K562 (cell line): ENCODE measurements at regions not wholly inside any gene's neighbourhood (a gene's known extent, or its start where the extent isn't known, plus 50 kb on each side); places are given as distances from the start of the nearest gene placed in this dataset.
A peak's percentile ranks its signal among the peaks of the same experiment; 100 is the strongest.

Experiments
- ATAC-seq: fragments of 200-7000 bp; cut with Tn5 transposase; 3 replicates; pipeline ENCODE4 v1.9.1; 2020; ENCODE audit warnings: moderate library complexity
- BruUV-seq: library from RNA; stranded (reverse); fragments of 400-500 nt; replicated peaks from 2 replicates; lab custom pipeline; 2021; lab: Mats Ljungman, UMichigan
- CTCF ChIA-PET: fragments of 300-600 bp; formaldehyde crosslinking; extraction: SDS; loops from one replicate; lab custom pipeline; 2021; ENCODE audit warnings: low intra/inter-chr PET ratio; lab: Yijun Ruan, JAX
- POLR2A ChIA-PET: fragments of 300-600, 350-650 bp; sonication (Branson Sonifier 250); formaldehyde crosslinking; extraction: SDS; loops from one replicate; lab custom pipeline; 2021; ENCODE audit warnings: antibody characterized with exemption, inconsistent platforms; lab: Yijun Ruan, JAX
- DNase-seq, 4 experiments: peaks; one replicate each; pipeline versions ENCODE4 v3.0.0 to v3.0.0-alpha.2; 2011 to 2018; ENCODE audit warnings: low spot score in 3 of 4, mixed read lengths in 3 of 4; ENCODE audit errors: extremely low read depth in 1 of 4
- FAIRE-seq: peaks from 2 replicates; lab custom pipeline; 2011; peaks lifted over from hg19 to GRCh38; lab: Jason Lieb, UNC
- H2AFZ ChIP-seq: 2 replicates; pipeline ENCODE4 v1.6.0; 2011; ENCODE audit warnings: low read depth, low read length, control low read depth, inconsistent platforms
- H3K27ac ChIP-seq: fragments of 200-600 bp; 3 replicates; pipeline ENCODE4 v1.8.0; 2011; ENCODE audit warnings: low read depth, mild to moderate bottlenecking, control low read depth, inconsistent platforms, low read length, moderate library complexity, mixed read lengths; ENCODE audit errors: extremely low read depth
- H3K27me3 ChIP-seq, 2 experiments: fragments of 300-600 bp in 1 of 2; 2 replicates in 1 of 2; 3 replicates in 1 of 2; pipeline versions ENCODE4 v1.6.0 to v1.8.0; 2011; ENCODE audit warnings: inconsistent platforms in 2 of 2, low read length in 2 of 2, mild to moderate bottlenecking in 1 of 2, mixed read lengths in 1 of 2, moderate library complexity in 1 of 2; ENCODE audit not compliant: control insufficient read depth in 2 of 2, insufficient read depth in 2 of 2
- H3K36me3 ChIP-seq: fragments of 300-600 bp; 3 replicates; pipeline ENCODE4 v1.8.0; 2011; ENCODE audit warnings: mild to moderate bottlenecking, low read length, inconsistent platforms; ENCODE audit not compliant: control insufficient read depth, insufficient read depth
- H3K4me1 ChIP-seq, 2 experiments: fragments of 200-600 bp in 1 of 2; replicated peaks in 1 of 2; 2 replicates in 1 of 2; 3 replicates in 1 of 2; pipeline versions ENCODE4 v1.5.1 to v1.8.0; 2011; ENCODE audit warnings: inconsistent platforms in 2 of 2, low read length in 2 of 2, mild to moderate bottlenecking in 1 of 2, mixed read lengths in 1 of 2, moderate library complexity in 1 of 2; ENCODE audit not compliant: control insufficient read depth in 2 of 2, insufficient read depth in 2 of 2
- H3K4me2 ChIP-seq: 2 replicates; pipeline ENCODE4 v1.6.1; 2011; ENCODE audit warnings: low read length, control low read depth, inconsistent platforms, mixed read lengths; ENCODE audit not compliant: insufficient read depth
- H3K4me3 ChIP-seq: fragments of 200-600 bp; sonication (generic), shearing (Covaris generic); 2 replicates; pipeline ENCODE4 v1.5.1; 2016; ENCODE audit warnings: control low read depth, inconsistent platforms
- H3K79me2 ChIP-seq: fragments of 200-600 bp; 3 replicates; pipeline ENCODE4 v1.8.0; 2011; ENCODE audit warnings: low read length, inconsistent platforms; ENCODE audit not compliant: control insufficient read depth, insufficient read depth
- H3K9ac ChIP-seq, 2 experiments: 2 replicates each; pipeline versions ENCODE4 v1.6.0 to v1.6.1; 2011; ENCODE audit warnings: low read depth in 2 of 2, low read length in 2 of 2, control low read depth in 1 of 2, inconsistent platforms in 1 of 2, mild to moderate bottlenecking in 1 of 2, mixed read lengths in 1 of 2; ENCODE audit not compliant: insufficient read depth in 1 of 2
- H3K9me1 ChIP-seq: one replicate; pipeline ENCODE4 v1.6.0; 2011; ENCODE audit warnings: inconsistent platforms, mild to moderate bottlenecking, low read length, moderate library complexity; ENCODE audit not compliant: control insufficient read depth, insufficient read depth
- H3K9me3 ChIP-seq: replicated peaks from 2 replicates; pipeline ENCODE4 v1.5.1; 2011; ENCODE audit warnings: low read depth, low read length, inconsistent platforms; ENCODE audit not compliant: control insufficient read depth, insufficient read depth
- H4K20me1 ChIP-seq: replicated peaks from 2 replicates; pipeline ENCODE4 v1.6.1; 2011; ENCODE audit warnings: low read length, inconsistent platforms, mixed read lengths; ENCODE audit not compliant: control insufficient read depth, insufficient read depth
- CBX3 ChIP-seq, 2 experiments: IDR thresholded peaks; 1 replicate in 1 of 2; 2 replicates in 1 of 2; pipeline ENCODE4 v1.6.1; 2012; ENCODE audit warnings: inconsistent platforms in 2 of 2, low read length in 2 of 2, borderline replicate concordance in 1 of 2, control low read depth in 1 of 2
- ESRRA ChIP-seq: fragments of 450-650 bp; IDR thresholded peaks from 2 replicates; pipeline ENCODE4 v1.6.1; 2014; ENCODE audit warnings: low read depth, mild to moderate bottlenecking, moderate library complexity, borderline replicate concordance
- ETV5 ChIP-seq: sonication (generic); formaldehyde crosslinking; IDR thresholded peaks from 2 replicates; pipeline ENCODE4 v1.4.0; 2020; ENCODE audit warnings: low read depth, mild to moderate bottlenecking, missing genetic modification reagents
- HDAC1 ChIP-seq, 2 experiments: fragments of 450-650 bp; IDR thresholded peaks; 2 replicates each; pipeline ENCODE4 v1.6.1; 2016 to 2017; ENCODE audit warnings: inconsistent platforms in 1 of 2, mild to moderate bottlenecking in 1 of 2, moderate library complexity in 1 of 2
- KLF13 ChIP-seq: fragments of 450-650 bp; IDR thresholded peaks from 2 replicates; pipeline ENCODE4 v1.6.1; 2016; ENCODE audit warnings: missing genetic modification characterization, low read depth, mild to moderate bottlenecking, missing compliant biosample characterization, moderate library complexity, borderline replicate concordance
- NFE2 ChIP-seq: IDR thresholded peaks from 2 replicates; pipeline ENCODE4 v1.6.1; 2014; ENCODE audit warnings: antibody characterized with exemption, low read depth
- NFYB ChIP-seq: IDR thresholded peaks from 2 replicates; pipeline ENCODE4 v1.6.1; 2011; ENCODE audit warnings: mild to moderate bottlenecking, moderate library complexity; ENCODE audit not compliant: insufficient read length; ENCODE audit errors: extremely low read depth
- POLR2AphosphoS5 ChIP-seq: IDR thresholded peaks from 2 replicates; pipeline ENCODE4 v1.6.1; 2011; ENCODE audit warnings: mild to moderate bottlenecking, low read depth, low read length, moderate library complexity; ENCODE audit not compliant: control insufficient read depth, insufficient read depth
- STAT6 ChIP-seq: sonication (generic); formaldehyde crosslinking; IDR thresholded peaks from 2 replicates; pipeline ENCODE4 v1.8.1; 2023; ENCODE audit warnings: mild to moderate bottlenecking, missing genetic modification reagents
- TCF3 ChIP-seq: sonication (generic); formaldehyde crosslinking; IDR thresholded peaks from 2 replicates; pipeline ENCODE4 v1.4.0; 2020; ENCODE audit warnings: mild to moderate bottlenecking, missing genetic modification reagents
- TOE1 ChIP-seq, 2 experiments: fragments of 450-650 bp in 1 of 2; sonication (generic) in 1 of 2; formaldehyde crosslinking in 1 of 2; IDR thresholded peaks; 2 replicates each; pipeline versions ENCODE4 v1.7.1 to v1.8.0; 2016 to 2022; ENCODE audit warnings: borderline replicate concordance in 2 of 2, mild to moderate bottlenecking in 2 of 2, antibody characterized with exemption in 1 of 2, inconsistent platforms in 1 of 2, low read depth in 1 of 2, missing genetic modification reagents in 1 of 2, moderate library complexity in 1 of 2
- ZBTB2 ChIP-seq: fragments of 450-650 bp; IDR thresholded peaks from 2 replicates; pipeline ENCODE4 v1.6.1; 2016; ENCODE audit warnings: antibody characterized with exemption
- ZNF239 ChIP-seq: fragments of 250-450 bp; sonication (Bioruptor Pico); IDR thresholded peaks from 2 replicates; pipeline ENCODE4 v1.4.0; 2020; ENCODE audit warnings: mild to moderate bottlenecking
- ZNF24 ChIP-seq: fragments of 450-650 bp; IDR thresholded peaks from 2 replicates; pipeline ENCODE4 v1.6.1; 2016
- ZNF311 ChIP-seq: fragments of 250-450 bp; sonication (Bioruptor Pico); IDR thresholded peaks from 2 replicates; pipeline ENCODE4 v1.4.0; 2020; ENCODE audit warnings: mild to moderate bottlenecking, moderate library complexity
- ZNF589 ChIP-seq: fragments of 200-800 bp; sonication (Bioruptor generic); IDR thresholded peaks from 2 replicates; pipeline ENCODE4 v1.6.1; 2016; ENCODE audit warnings: low read depth, missing genetic modification characterization, missing compliant biosample characterization
- ZZZ3 ChIP-seq: fragments of 450-650 bp; IDR thresholded peaks from 2 replicates; pipeline ENCODE4 v1.6.1; 2016; ENCODE audit warnings: antibody characterized with exemption, mild to moderate bottlenecking, moderate library complexity
- whole genome bisulfite sequencing: fragments of 100-300 bp; shearing (Covaris generic); methylation state at CpG from one replicate; pipeline ENCODE4 v1.1.6; 2016; ENCODE audit warnings: low coverage, mixed read lengths; ENCODE audit not compliant: insufficient coverage; ENCODE audit errors: missing lambda C conversion rate; 5-methylcytosine and 5-hydroxymethylcytosine counted together
- in situ Hi-C: fragments of 300-500 bp; cut with MboI; formaldehyde crosslinking; loops from 4 replicates; pipeline ENCODE4 v1.15.0; 2018; ENCODE audit warnings: inconsistent platforms, mixed read lengths
- intact Hi-C: fragments of 100-400 bp; cut with micrococcal nuclease; formaldehyde crosslinking; loops from 2 replicates; pipeline ENCODE4 v1.14.2; 2022

GRCh38 chr5:8457187-8458037 lies 588.5 kb downstream of the MTRR start:
- H3K9me3 ChIP-seq = no peaks in the 10 kb centered on the region; the same call in 1 of the 2 replicates
- 5% methylated on average over 62 of the region's 74 CpGs for WGBS
- H3K36me3 ChIP-seq = peaks cover 27% of the 10 kb centered on the region; the same call in 2 of the 3 replicates
- ChIA-PET CTCF (no interaction called here), POLR2A (interaction anchor here (0.6 to 1.7 kb wide), 3 partner anchors 15 to 641 kb away, joined by 3 to 4 read pairs (median 4); no protein-coding TSS in a partner anchor)
- ATAC-seq (peak; percentile 99), DNase-seq (peak; percentile 98 to 99 (median 98)), FAIRE-seq (peak; percentile 95)
- peaks cover 8 to 11% of the 10 kb centered on the region in 2 experiments; a peak in 3 of 5 replicates for H3K4me1 ChIP-seq
- H3K27me3 ChIP-seq = no peaks in the 10 kb centered on the region
- peak overlapping the region; percentile 88 for H2AFZ ChIP-seq
- peak overlapping the region; percentile 82 for H3K4me3 ChIP-seq
- H3K79me2 ChIP-seq = peaks cover 22% of the 10 kb centered on the region
- H3K27ac ChIP-seq = peak overlapping the region; percentile 81
- intact Hi-C loops (no loop called here), in situ Hi-C loops (no loop called here)
- H3K4me2 ChIP-seq = peak overlapping the region; percentile 84
- no peaks in the 10 kb centered on the region for H4K20me1 ChIP-seq
- H3K9ac ChIP-seq = peak overlapping the region; percentile 81 to 95
- no peaks in the 10 kb centered on the region for H3K9me1 ChIP-seq
- no TSS peak for BruUV-seq
- TF ChIP-seq STAT6 (CRISPR knock-in tag) (no peak), ETV5 (CRISPR knock-in tag) (peak; percentile 70), ESRRA (peak; percentile 45; the same call in 1 of the 2 replicates), ZZZ3 (0 out of 2 replicates have a peak, but pooled peaks have one; percentile 29), ZBTB2 (peak; percentile 97), CBX3 (IDR thresholded peaks at IDR 0.05; ENCODE audit: borderline replicate concordance in 1 of 2, low read length in 2 of 2) (peak in 1 of 2 experiments; percentile 84; a peak in 1 of 3 replicates), ZNF239 (peak; percentile 53; the same call in 1 of the 2 replicates), ZNF24 (peak; percentile 8; the same call in 1 of the 2 replicates), NFE2 (peak; percentile 99), ZNF311 (peak; percentile 3; the same call in 1 of the 2 replicates), TCF3 (CRISPR knock-in tag) (peak; percentile 52), POLR2AphosphoS5 (peak; percentile 13; the same call in 1 of the 2 replicates), HDAC1 (IDR thresholded peaks at IDR 0.05) (peak in 1 of 2 experiments; percentile 85; a peak in 2 of 4 replicates), NFYB (peak; percentile 71), TOE1 (IDR thresholded peaks at IDR 0.05; ENCODE audit: borderline replicate concordance) (peak; percentile 70), TOE1 (CRISPR knock-in tag; IDR thresholded peaks at IDR 0.05; ENCODE audit: borderline replicate concordance, low read depth) (no peak), KLF13 (0 out of 2 replicates have a peak, but pooled peaks have one; percentile 15), ZNF589 (CRISPR knock-in tag) (peak; percentile 85; the same call in 1 of the 2 replicates)
